ENCODE measurements at regions not wholly inside any gene's neighbourhood (a gene's known extent, or its start where the extent isn't known, plus 50 kb on each side); places are given as distances from the start of the nearest gene placed in this dataset.
A peak's percentile ranks its signal among the peaks of the same experiment; 100 is the strongest.

DNA sequence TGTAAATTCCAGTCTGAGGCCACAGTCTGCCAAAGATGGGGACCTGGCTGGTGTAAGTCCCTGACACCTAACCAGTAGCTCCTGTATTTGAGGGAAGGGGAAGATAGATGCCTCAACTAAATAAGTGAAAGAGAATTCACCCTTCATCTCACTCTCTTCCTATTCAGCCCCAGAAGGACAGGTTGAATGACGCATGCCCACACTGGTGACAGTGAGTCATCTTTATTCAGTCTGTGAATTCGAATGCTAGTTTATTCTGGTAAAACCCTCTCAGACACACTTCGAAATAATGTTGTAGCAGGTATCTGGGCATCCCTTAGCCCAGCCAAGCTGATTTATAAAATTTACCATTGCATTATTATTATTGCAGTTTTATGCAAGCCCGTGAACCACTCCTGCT is 617.0 kb upstream of the PRMT6 start:
- H3K9ac ChIP-seq (ENCODE audit: extremely low read depth, insufficient read length, low read length), result no peak overlapping the region
- no peak overlapping the region for H3K18ac ChIP-seq (ENCODE audit: insufficient read length, low read depth, low read length)
- Mint-ChIP-seq H3K27me3 (ENCODE audit: low read depth) (no peaks in the 10 kb centered on the region), H3K9me3 (no peaks in the 10 kb centered on the region), H3K4me3 (no peak overlapping the region), H3K4me1 (peaks cover 5 to 12% of the 10 kb centered on the region in 2 experiments; a peak in 2 of 4 replicates), H3K36me3 (ENCODE audit: insufficient read depth in 1 of 3, low read depth in 3 of 3) (peaks cover 0 to 1% (median 0%) of the 10 kb centered on the region in 3 experiments; a peak in 1 of 7 replicates), H3K27ac (no peak overlapping the region)
- no peak overlapping the region for H3K27ac ChIP-seq (ENCODE audit: insufficient read length, low read depth, low read length)
- no peak overlapping the region for H2AK5ac ChIP-seq (ENCODE audit: insufficient read length, low read length)
- H3K4me1 ChIP-seq (ENCODE audit: insufficient read depth, low read length), result no peaks in the 10 kb centered on the region
- H2BK12ac ChIP-seq (ENCODE audit: insufficient read length, low read depth, low read length), result no peak overlapping the region
- no peaks in the 10 kb centered on the region for H3K79me2 ChIP-seq (ENCODE audit: insufficient read depth, low read length)
- no peak overlapping the region for H3K14ac ChIP-seq (ENCODE audit: insufficient read depth, low read length)
- H4K20me1 ChIP-seq (ENCODE audit: control insufficient read depth, insufficient read depth, insufficient read length), result no peaks in the 10 kb centered on the region
- H2BK5ac ChIP-seq (ENCODE audit: insufficient read length, low read length), result no peak overlapping the region
- H4K5ac ChIP-seq (ENCODE audit: insufficient read length, low read depth, low read length), result no peak overlapping the region
- no peak overlapping the region for H3K4ac ChIP-seq (ENCODE audit: low read depth, low read length)
- H3K27me3 ChIP-seq (ENCODE audit: insufficient read depth, low read length), result no peaks in the 10 kb centered on the region
- no peaks in the 10 kb centered on the region for H3K23me2 ChIP-seq (ENCODE audit: insufficient read length, low read depth, low read length, poor library complexity, severe bottlenecking)
- no peak overlapping the region for H2BK20ac ChIP-seq (ENCODE audit: low read depth, low read length, poor library complexity, severe bottlenecking)
- H3K4me2 ChIP-seq (ENCODE audit: insufficient read depth, insufficient read length, low read length), result no peak overlapping the region
- TF ChIP-seq, protein P1, sequence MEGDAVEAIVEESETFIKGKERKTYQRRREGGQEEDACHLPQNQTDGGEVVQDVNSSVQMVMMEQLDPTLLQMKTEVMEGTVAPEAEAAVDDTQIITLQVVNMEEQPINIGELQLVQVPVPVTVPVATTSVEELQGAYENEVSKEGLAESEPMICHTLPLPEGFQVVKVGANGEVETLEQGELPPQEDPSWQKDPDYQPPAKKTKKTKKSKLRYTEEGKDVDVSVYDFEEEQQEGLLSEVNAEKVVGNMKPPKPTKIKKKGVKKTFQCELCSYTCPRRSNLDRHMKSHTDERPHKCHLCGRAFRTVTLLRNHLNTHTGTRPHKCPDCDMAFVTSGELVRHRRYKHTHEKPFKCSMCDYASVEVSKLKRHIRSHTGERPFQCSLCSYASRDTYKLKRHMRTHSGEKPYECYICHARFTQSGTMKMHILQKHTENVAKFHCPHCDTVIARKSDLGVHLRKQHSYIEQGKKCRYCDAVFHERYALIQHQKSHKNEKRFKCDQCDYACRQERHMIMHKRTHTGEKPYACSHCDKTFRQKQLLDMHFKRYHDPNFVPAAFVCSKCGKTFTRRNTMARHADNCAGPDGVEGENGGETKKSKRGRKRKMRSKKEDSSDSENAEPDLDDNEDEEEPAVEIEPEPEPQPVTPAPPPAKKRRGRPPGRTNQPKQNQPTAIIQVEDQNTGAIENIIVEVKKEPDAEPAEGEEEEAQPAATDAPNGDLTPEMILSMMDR (conservative IDR thresholded peaks at IDR 0.05), result no peak
- DNase-seq, result no peak
- no peak overlapping the region for H4K8ac ChIP-seq (replicated peaks; ENCODE audit: insufficient read length, low read depth, low read length)
- no peak overlapping the region for H3K23ac ChIP-seq (ENCODE audit: insufficient read length, low read depth, low read length)
- no peaks in the 10 kb centered on the region for H3K9me3 ChIP-seq (ENCODE audit: control insufficient read depth, low read depth, low read length)
- H2AFZ ChIP-seq (ENCODE audit: low read length), result peak overlapping the region; percentile 23
- H3T11ph ChIP-seq (ENCODE audit: low read length), result no peak overlapping the region
- H3K56ac ChIP-seq (ENCODE audit: insufficient read length, low read depth, low read length), result no peak overlapping the region
- H2BK120ac ChIP-seq (ENCODE audit: low read depth, low read length, poor library complexity, severe bottlenecking), result no peak overlapping the region
- no CpG with 5 or more reads among the region's 4 CpGs for WGBS (ENCODE audit: extremely low coverage, insufficient read length, low lambda C conversion rate)
- H3K79me1 ChIP-seq (ENCODE audit: insufficient read depth, low read depth, low read length, poor library complexity, severe bottlenecking), result no peaks in the 10 kb centered on the region
- H2BK15ac ChIP-seq (ENCODE audit: low read depth, low read length), result no peak overlapping the region
- H4K91ac ChIP-seq (ENCODE audit: insufficient read length, low read depth, low read length), result no peak overlapping the region

Measured in H9 (cell line).